ENCODE measurements at regions not wholly inside any gene's neighbourhood (a gene's known extent, or its start where the extent isn't known, plus 50 kb on each side); places are given as distances from the start of the nearest gene placed in this dataset.

- TF ChIP-seq POLR2AphosphoS5 (IDR thresholded peaks at IDR 0.05; ENCODE audit: low read depth, low read length), result no peak
- no peak for TF ChIP-seq POLR2A (IDR thresholded peaks at IDR 0.05; ENCODE audit: low read depth, low read length)
- TF ChIP-seq TAF1 (IDR thresholded peaks at IDR 0.05; ENCODE audit: borderline replicate concordance, low read depth, low read length), result no peak
Observed at GRCh38 chr12:17322090-17322489, 716.1 kb upstream of the LMO3 start.

All from GM12892 (cell line).